Stimulated activated memory B cell treated with anti-CD40 and anti-IgM and Interleukin-4, amounts not matched to agents 10 μg/mL and 1 μg/mL and 100 μg/mL, for 72 hours (primary cell): ENCODE measurements at regions not wholly inside any gene's neighbourhood (a gene's known extent, or its start where the extent isn't known, plus 50 kb on each side); places are given as distances from the start of the nearest gene placed in this dataset.

Source experiments
- ATAC-seq: fragments of 150-1000 bp; cut with Tn5 transposase; 2 replicates; pipeline ENCODE4 v1.10.0; 2021
- H3K27ac Mint-ChIP-seq: one replicate; pipeline ENCODE4 v1.8.0; 2022; ENCODE audit warnings: mild to moderate bottlenecking, mixed read lengths
- H3K27me3 Mint-ChIP-seq: one replicate; pipeline ENCODE4 v1.8.0; 2022; ENCODE audit warnings: mixed read lengths
- H3K36me3 Mint-ChIP-seq: one replicate; pipeline ENCODE4 v1.8.0; 2022; ENCODE audit warnings: mixed read lengths
- H3K4me1 Mint-ChIP-seq: one replicate; pipeline ENCODE4 v1.8.0; 2022; ENCODE audit warnings: mixed read lengths
- H3K4me3 Mint-ChIP-seq: one replicate; pipeline ENCODE4 v1.8.0; 2022; ENCODE audit warnings: mild to moderate bottlenecking, moderate library complexity, mixed read lengths
- H3K9me3 Mint-ChIP-seq: one replicate; pipeline ENCODE4 v1.8.0; 2022; ENCODE audit warnings: mixed read lengths

DNA sequence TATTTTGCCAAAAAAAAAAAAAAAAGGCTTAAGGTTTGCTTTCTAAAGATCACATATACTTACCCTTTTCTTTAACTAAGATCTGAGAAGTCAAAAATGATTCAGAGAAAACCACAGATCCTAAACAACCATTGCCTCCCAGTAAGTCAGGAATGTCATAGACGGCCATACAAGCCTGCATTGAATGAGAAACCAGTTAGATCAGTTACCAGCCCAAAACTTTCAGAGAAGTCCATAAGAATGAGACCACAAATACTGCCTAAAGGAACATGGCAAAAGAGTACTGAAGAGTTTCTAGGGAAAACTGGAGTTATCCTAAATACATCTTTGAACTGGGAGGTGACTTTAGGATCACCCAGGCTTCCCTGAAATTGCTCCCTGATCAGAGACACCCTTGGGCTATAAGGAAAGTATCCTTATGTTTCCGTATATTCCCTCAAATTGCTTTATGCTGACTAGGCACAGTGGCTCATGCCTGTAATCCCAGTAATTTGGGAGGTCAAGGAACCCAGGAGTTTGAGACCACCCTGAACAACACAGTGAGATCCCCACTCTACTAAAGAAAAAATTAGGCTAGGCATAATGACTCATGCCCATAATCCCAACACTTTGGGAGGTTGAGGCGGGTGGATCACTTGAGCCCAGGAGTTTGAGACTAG lies 79.4 kb upstream of the SLC4A11 start:
- Mint-ChIP-seq H3K36me3 (peaks cover 21% of the 10 kb centered on the region), H3K27ac (no peak overlapping the region), H3K9me3 (no peaks in the 10 kb centered on the region), H3K4me1 (no peaks in the 10 kb centered on the region), H3K4me3 (no peak overlapping the region), H3K27me3 (no peaks in the 10 kb centered on the region)
- no peak for ATAC-seq

- no peak overlapping the region for H3K27ac Mint-ChIP-seq
- ATAC-seq, result no peak
- no peaks in the 10 kb centered on the region for H3K9me3 Mint-ChIP-seq
- H3K27me3 Mint-ChIP-seq, result no peaks in the 10 kb centered on the region
- H3K4me1 Mint-ChIP-seq, result no peaks in the 10 kb centered on the region
- peaks cover 34% of the 10 kb centered on the region for H3K36me3 Mint-ChIP-seq
- H3K4me3 Mint-ChIP-seq, result no peak overlapping the region
Measured at GRCh38 chr20:3316136-3316535, 77.1 kb upstream of the SLC4A11 start.

DNA sequence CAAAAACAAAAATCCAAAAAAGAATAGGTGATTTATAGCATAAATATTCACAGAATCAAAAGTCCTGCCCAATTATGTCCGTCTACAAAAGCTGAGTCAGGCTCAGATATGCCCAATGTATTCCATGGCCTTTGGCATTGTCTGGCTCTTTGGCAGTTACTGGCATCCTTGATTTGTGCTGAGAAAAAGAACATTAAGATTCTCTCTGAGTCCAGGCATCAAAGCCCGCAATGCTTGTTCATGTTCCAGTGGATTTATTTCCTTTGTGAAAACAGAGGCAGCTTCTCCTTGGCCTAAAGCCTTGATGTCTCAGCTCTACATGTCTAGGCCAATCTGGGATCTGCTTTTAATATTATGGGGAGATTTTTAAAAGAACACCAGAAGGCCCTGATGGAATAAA lies 76.1 kb upstream of the SLC4A11 start:
- no peak overlapping the region for H3K27ac Mint-ChIP-seq

DNA sequence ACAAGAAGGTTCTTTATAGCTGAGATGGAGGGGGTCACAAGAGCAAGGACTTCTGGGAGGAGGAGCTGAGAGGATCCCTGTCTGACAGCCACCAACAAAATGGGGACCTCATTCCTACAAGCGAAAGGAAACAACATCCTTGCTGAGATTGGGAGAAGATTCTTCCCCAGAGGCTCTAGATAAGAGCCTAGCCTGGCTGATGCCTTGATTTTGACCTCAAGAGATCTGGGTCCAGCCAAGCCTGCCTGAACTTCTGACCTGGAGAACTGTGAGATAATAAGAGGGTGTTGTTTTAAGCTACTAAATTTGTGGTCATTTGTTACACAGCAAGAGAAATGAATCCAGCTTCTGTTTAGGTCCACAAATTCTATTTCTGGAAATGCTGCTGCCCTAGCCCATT lies 75.4 kb upstream of the SLC4A11 start:
- ATAC-seq, result no peak
- peaks cover 41% of the 10 kb centered on the region for H3K36me3 Mint-ChIP-seq
- no peaks in the 10 kb centered on the region for H3K4me1 Mint-ChIP-seq
- H3K27ac Mint-ChIP-seq, result no peak overlapping the region
- no peaks in the 10 kb centered on the region for H3K27me3 Mint-ChIP-seq
- no peaks in the 10 kb centered on the region for H3K9me3 Mint-ChIP-seq
- H3K4me3 Mint-ChIP-seq, result no peak overlapping the region

More for the DNA sequence above, 76.1 kb upstream of the SLC4A11 start:
- Mint-ChIP-seq H3K36me3 (peaks cover 36% of the 10 kb centered on the region), H3K9me3 (no peaks in the 10 kb centered on the region), H3K27me3 (no peaks in the 10 kb centered on the region), H3K4me1 (no peaks in the 10 kb centered on the region), H3K4me3 (no peak overlapping the region)
- ATAC-seq, result no peak

- Mint-ChIP-seq H3K4me3 (no peak overlapping the region), H3K27me3 (no peaks in the 10 kb centered on the region), H3K9me3 (no peaks in the 10 kb centered on the region), H3K27ac (no peak overlapping the region), H3K4me1 (no peaks in the 10 kb centered on the region), H3K36me3 (peaks cover 41% of the 10 kb centered on the region)
- ATAC-seq, result no peak
Measured at GRCh38 chr20:3313683-3314065, 74.7 kb upstream of the SLC4A11 start.

GRCh38 chr20:3312940-3313682 lies 74.1 kb upstream of the SLC4A11 start:
- Mint-ChIP-seq H3K4me3 (no peak overlapping the region), H3K27ac (no peak overlapping the region), H3K9me3 (no peaks in the 10 kb centered on the region), H3K4me1 (no peaks in the 10 kb centered on the region), H3K36me3 (peaks cover 39% of the 10 kb centered on the region), H3K27me3 (no peaks in the 10 kb centered on the region)
- ATAC-seq, result no peak

DNA sequence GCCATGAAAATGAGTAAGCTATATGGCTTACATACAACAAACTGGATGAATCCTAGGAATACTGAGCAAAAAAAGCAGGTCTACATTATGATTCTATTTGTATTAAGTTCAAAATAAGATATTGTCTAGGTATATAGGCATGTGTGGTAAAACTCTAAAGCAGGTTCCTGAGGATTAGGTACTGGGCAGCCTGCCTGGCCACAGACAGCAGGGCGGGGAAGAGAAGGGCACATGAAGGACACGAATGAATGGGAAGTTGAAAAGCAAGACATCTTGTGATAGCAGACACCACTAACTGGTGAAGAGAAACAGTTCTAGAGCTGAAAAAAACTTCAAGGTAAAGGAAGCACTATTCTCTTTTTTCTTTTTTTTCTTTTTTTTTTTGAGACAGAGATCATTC lies 72.6 kb upstream of the SLC4A11 start:
- no peaks in the 10 kb centered on the region for H3K4me1 Mint-ChIP-seq
- peaks cover 44% of the 10 kb centered on the region for H3K36me3 Mint-ChIP-seq
- ATAC-seq, result no peak
- no peak overlapping the region for H3K27ac Mint-ChIP-seq
- H3K9me3 Mint-ChIP-seq, result no peaks in the 10 kb centered on the region
- H3K27me3 Mint-ChIP-seq, result no peaks in the 10 kb centered on the region
- no peak overlapping the region for H3K4me3 Mint-ChIP-seq

- no peak for ATAC-seq
- H3K4me1 Mint-ChIP-seq, result no peaks in the 10 kb centered on the region
- H3K27ac Mint-ChIP-seq, result no peak overlapping the region
- H3K4me3 Mint-ChIP-seq, result no peak overlapping the region
- no peaks in the 10 kb centered on the region for H3K9me3 Mint-ChIP-seq
- peaks cover 52% of the 10 kb centered on the region for H3K36me3 Mint-ChIP-seq
- H3K27me3 Mint-ChIP-seq, result no peaks in the 10 kb centered on the region
Measured at GRCh38 chr20:3309226-3309625, 70.2 kb upstream of the SLC4A11 start.

DNA sequence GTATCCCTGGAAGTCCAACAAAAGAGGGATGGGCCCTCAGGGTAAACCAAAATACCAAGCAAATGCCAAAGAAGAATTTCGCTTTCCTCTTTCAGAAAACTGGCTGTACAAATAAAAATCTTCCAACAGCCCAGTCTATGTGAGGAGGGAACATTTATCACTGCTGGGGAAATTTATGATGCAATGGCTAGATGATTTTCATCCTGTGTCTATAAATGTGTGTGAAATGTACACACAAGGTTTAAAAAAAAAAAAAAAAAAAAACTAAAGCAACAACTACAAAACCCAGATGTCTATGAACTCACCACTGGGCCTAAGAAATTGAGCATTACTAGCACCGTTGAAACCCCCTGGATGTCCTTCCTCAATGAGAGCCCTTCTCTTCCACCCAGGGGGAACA lies 68.7 kb upstream of the SLC4A11 start:
- no peak for ATAC-seq
- Mint-ChIP-seq H3K4me1 (no peaks in the 10 kb centered on the region), H3K36me3 (peaks cover 48% of the 10 kb centered on the region), H3K27me3 (no peaks in the 10 kb centered on the region), H3K27ac (no peak overlapping the region), H3K9me3 (no peaks in the 10 kb centered on the region), H3K4me3 (no peak overlapping the region)

- H3K27me3 Mint-ChIP-seq, result no peaks in the 10 kb centered on the region
- no peaks in the 10 kb centered on the region for H3K4me1 Mint-ChIP-seq
- no peak for ATAC-seq
- no peak overlapping the region for H3K27ac Mint-ChIP-seq
- no peaks in the 10 kb centered on the region for H3K9me3 Mint-ChIP-seq
- no peak overlapping the region for H3K4me3 Mint-ChIP-seq
- H3K36me3 Mint-ChIP-seq, result peaks cover 52% of the 10 kb centered on the region
Measured at GRCh38 chr20:3307078-3307477, 68.1 kb upstream of the SLC4A11 start.

DNA sequence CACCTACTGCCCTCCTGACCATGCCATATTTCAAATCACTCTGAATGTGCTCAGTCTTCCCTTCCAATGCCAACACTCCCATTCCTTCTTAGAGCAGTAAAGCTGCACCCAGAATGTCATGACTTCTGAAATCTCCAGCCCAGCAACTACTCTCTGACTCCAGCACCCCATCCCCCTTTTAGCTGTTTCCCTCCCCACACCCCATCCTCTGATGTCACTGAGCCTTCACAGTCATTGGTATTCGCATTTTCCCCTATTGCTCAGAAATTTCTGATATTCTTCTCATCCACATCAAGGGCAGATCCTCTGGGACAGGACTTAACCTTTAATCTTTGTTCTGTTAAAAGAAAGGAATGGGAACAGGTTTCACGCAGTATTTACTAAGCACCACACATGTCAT lies 67.1 kb upstream of the SLC4A11 start:
- H3K4me3 Mint-ChIP-seq, result no peak overlapping the region
- no peaks in the 10 kb centered on the region for H3K9me3 Mint-ChIP-seq
- no peak for ATAC-seq
- no peaks in the 10 kb centered on the region for H3K4me1 Mint-ChIP-seq
- H3K27ac Mint-ChIP-seq, result no peak overlapping the region
- no peaks in the 10 kb centered on the region for H3K27me3 Mint-ChIP-seq
- H3K36me3 Mint-ChIP-seq, result peaks cover 45% of the 10 kb centered on the region

DNA sequence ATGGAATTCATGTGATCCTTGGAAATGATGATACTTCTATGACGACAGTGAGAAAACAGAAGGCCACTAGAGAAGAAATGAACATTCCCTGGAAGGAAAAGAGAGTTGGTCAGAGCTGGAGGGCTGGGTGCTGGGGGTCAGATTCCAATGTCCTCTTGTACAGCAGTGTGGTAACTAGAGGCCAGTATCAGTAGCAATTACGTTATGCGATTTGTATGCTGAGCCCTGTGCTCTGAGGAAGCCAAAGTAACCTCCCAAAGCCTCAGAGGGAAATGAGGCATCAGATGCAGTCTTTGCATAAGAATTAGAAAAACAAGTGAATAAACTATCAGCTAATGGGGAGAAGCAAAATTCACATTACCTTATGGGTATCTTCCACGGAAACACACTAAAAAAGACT lies 65.5 kb upstream of the SLC4A11 start:
- ATAC-seq, result no peak

GRCh38 chr20:3297079-3297378 lies 58.0 kb upstream of the SLC4A11 start:
- Mint-ChIP-seq H3K4me3 (no peak overlapping the region), H3K27me3 (no peaks in the 10 kb centered on the region), H3K9me3 (no peaks in the 10 kb centered on the region), H3K36me3 (peaks cover 29% of the 10 kb centered on the region), H3K27ac (no peak overlapping the region), H3K4me1 (no peaks in the 10 kb centered on the region)
- ATAC-seq, result no peak

More for the DNA sequence above, 65.5 kb upstream of the SLC4A11 start:
- H3K4me3 Mint-ChIP-seq, result no peak overlapping the region
- H3K9me3 Mint-ChIP-seq, result no peaks in the 10 kb centered on the region
- no peaks in the 10 kb centered on the region for H3K27me3 Mint-ChIP-seq
- peaks cover 38% of the 10 kb centered on the region for H3K36me3 Mint-ChIP-seq
- H3K4me1 Mint-ChIP-seq, result no peaks in the 10 kb centered on the region
- no peak overlapping the region for H3K27ac Mint-ChIP-seq

DNA sequence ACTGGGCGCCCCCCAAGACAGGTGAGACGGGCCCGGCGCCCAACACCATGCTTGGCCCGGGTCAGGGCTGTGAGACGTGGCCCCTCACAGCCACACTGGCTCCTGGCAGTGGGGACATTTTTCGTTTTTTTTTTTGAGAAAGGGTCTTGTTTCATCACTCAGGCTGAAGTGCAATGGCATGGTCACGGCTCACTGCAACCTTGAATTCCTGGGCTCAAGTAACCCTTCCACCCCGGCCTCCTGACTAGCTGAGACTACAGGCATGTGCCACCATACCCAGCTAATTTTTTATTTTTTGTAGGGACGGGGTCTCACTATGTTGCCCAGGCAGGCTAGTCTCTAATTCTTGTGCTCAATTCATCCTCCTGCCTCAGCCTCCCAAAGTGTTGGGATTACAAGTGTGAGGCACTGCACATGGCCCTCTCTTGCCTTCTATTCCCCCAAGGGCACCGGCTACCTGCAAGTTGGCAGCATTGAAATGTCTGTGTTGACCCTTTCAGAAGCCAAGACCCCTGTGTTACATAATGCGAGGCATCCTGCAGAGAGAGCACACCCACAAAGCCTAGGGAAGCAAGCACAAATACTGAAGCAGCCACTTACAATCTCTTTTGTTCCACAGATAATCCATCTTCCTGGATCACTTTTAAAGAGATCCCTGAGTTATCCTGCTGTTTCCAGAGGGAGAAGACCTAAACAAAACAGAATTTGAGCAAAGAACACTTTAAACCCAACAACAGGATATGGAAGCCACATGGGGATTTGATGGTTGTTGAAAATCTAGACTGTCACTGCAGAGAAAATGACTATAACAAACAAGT lies 57.5 kb upstream of the SLC4A11 start:
- Mint-ChIP-seq H3K4me1 (no peaks in the 10 kb centered on the region), H3K27ac (no peak overlapping the region), H3K36me3 (peaks cover 34% of the 10 kb centered on the region), H3K4me3 (no peak overlapping the region), H3K9me3 (no peaks in the 10 kb centered on the region), H3K27me3 (no peaks in the 10 kb centered on the region)
- no peak for ATAC-seq
